Stomach (tissue), 8 donors: ENCODE measurements at regions not wholly inside any gene's neighbourhood (a gene's known extent, or its start where the extent isn't known, plus 50 kb on each side); places are given as distances from the start of the nearest gene placed in this dataset.

Experiments used
- DNase-seq, 2 donors: peaks; one replicate each; pipeline versions ENCODE4 v3.0.0 to v3.0.0-alpha.2; 2013 to 2019
- H3K27ac ChIP-seq, 5 donors: fragments of 200-600 bp in 4 of 5; sonication (generic) in 4 of 5; one replicate each; pipeline ENCODE4 v1.5.1; 2013 to 2019; ENCODE audit warnings: mild to moderate bottlenecking in 1 of 5, moderate library complexity in 1 of 5
- H3K27me3 ChIP-seq, 3 donors: fragments of 200-600 bp; sonication (generic); one replicate each; pipeline ENCODE4 v1.5.1; 2017 to 2019; ENCODE audit warnings: mixed run types in 1 of 3
- H3K36me3 ChIP-seq, 4 donors: fragments of 200-600 bp; sonication (generic); 1 replicate in 3 of 4; 2 replicates in 1 of 4; pipeline ENCODE4 v1.5.1; 2016 to 2019
- H3K4me1 ChIP-seq, 4 donors: fragments of 200-600 bp; sonication (generic); one replicate each; pipeline ENCODE4 v1.5.1; 2016 to 2019
- H3K4me3 ChIP-seq, 4 donors: fragments of 200-600 bp; sonication (generic) in 3 of 4; one replicate each; pipeline ENCODE4 v1.5.1; 2016 to 2019; ENCODE audit warnings: mild to moderate bottlenecking in 1 of 4
- H3K9me3 ChIP-seq, 4 donors: fragments of 200-600 bp; sonication (generic); one replicate each; pipeline ENCODE4 v1.5.1; 2016 to 2019
- CTCF ChIP-seq, 7 experiments: fragments of 450-650 bp in 4 of 7; fragments of 200-600 bp in 3 of 7; sonication (generic) in 3 of 7; IDR thresholded peaks; one replicate each; pipeline ENCODE4 v1.5.1; 2016 to 2019; ENCODE audit warnings: antibody characterized with exemption in 7 of 7, control low read depth in 2 of 7, mild to moderate bottlenecking in 1 of 7
- EP300 ChIP-seq: sonication (generic); formaldehyde crosslinking; IDR thresholded peaks from one replicate; pipeline ENCODE4 v1.6.1; 2017; ENCODE audit warnings: antibody characterized with exemption
- POLR2A ChIP-seq, 4 donors: fragments of 450-650 bp; IDR thresholded peaks; one replicate each; pipeline ENCODE4 v1.6.1; 2016; ENCODE audit warnings: antibody characterized with exemption in 4 of 4, control low read depth in 2 of 4, mild to moderate bottlenecking in 1 of 4, moderate library complexity in 1 of 4
- POLR2AphosphoS5 ChIP-seq, 3 donors: sonication (generic); formaldehyde crosslinking; IDR thresholded peaks; one replicate each; pipeline ENCODE4 v1.6.1; 2016; ENCODE audit warnings: antibody characterized with exemption in 3 of 3
- WGBS, 5 donors: extraction: QIAGEN DNeasy Blood & Tissue Kit in 3 of 5; methylation state at CpG; one replicate each; pipeline versions ENCODE4 v1.1.5 to v1.1.7; 2013 to 2018; 5-methylcytosine and 5-hydroxymethylcytosine counted together
- intact Hi-C: fragments of 100-400 bp; cut with DNase I; formaldehyde crosslinking; loops from one replicate; pipeline ENCODE4 v1.15.1; 2023; ENCODE audit warnings: low total_unique reads
- donor health status: healthy with polysubstance abuse.
- donor health status: Bipolar disorder and iron deficiency.
- donor health status: healthy.

GRCh38 chr2:161030260-161031063 is 129.8 kb upstream of the TANK start:
- 52 to 67% (median 57%) methylated on average over 3 of the region's 3 CpGs for WGBS, 5 donors

GRCh38 chr2:161031511-161031910 is 128.7 kb upstream of the TANK start:
- intact Hi-C loops: no loop called here
- Histone ChIP-seq H3K27me3 (no peaks in the 10 kb centered on the region), H3K27ac (peak overlapping the region in 3 of 5 donors; percentile 28 to 59 (median 58)), H3K36me3 (no peaks in the 10 kb centered on the region), H3K4me3 (no peak overlapping the region), H3K4me1 (no peaks in the 10 kb centered on the region), H3K9me3 (no peaks in the 10 kb centered on the region)
- 95 to 99% (median 99%) methylated on average over 3 of the region's 3 CpGs for WGBS, 5 donors
- DNase-seq: no peak
- TF ChIP-seq CTCF (IDR thresholded peaks at IDR 0.05): no peak
- TF ChIP-seq POLR2AphosphoS5 (IDR thresholded peaks at IDR 0.05): no peak
- no peak for TF ChIP-seq POLR2A (IDR thresholded peaks at IDR 0.05)

More at GRCh38 chr2:161030260-161031063, 129.8 kb upstream of the TANK start:
- Histone ChIP-seq H3K36me3 (no peaks in the 10 kb centered on the region), H3K27ac (peak overlapping the region in 4 of 5 donors; percentile 28 to 59 (median 50)), H3K4me1 (no peaks in the 10 kb centered on the region), H3K4me3 (no peak overlapping the region), H3K27me3 (no peaks in the 10 kb centered on the region), H3K9me3 (no peaks in the 10 kb centered on the region)
- intact Hi-C loops: no loop called here
- peak; percentile 59 to 79 (median 62) for TF ChIP-seq POLR2AphosphoS5 (IDR thresholded peaks at IDR 0.05)
- TF ChIP-seq CTCF (IDR thresholded peaks at IDR 0.05): no peak
- no peak for DNase-seq

- intact Hi-C loops: no loop called here
- no peak for TF ChIP-seq POLR2A (IDR thresholded peaks at IDR 0.05)
- WGBS, 5 donors: 95 to 97% (median 95%) methylated on average over 7 of the region's 7 CpGs
Measured at GRCh38 chr2:161032635-161033034, 127.6 kb upstream of the TANK start.

GRCh38 chr2:161033059-161033660 is 127.1 kb upstream of the TANK start:
- no peaks in the 10 kb centered on the region for H3K9me3 ChIP-seq
- H3K36me3 ChIP-seq: no peaks in the 10 kb centered on the region
- DNase-seq: no peak
- no peak overlapping the region for H3K4me3 ChIP-seq
- intact Hi-C loops: no loop called here
- 55 to 76% (median 69%) methylated on average over 2 of the region's 2 CpGs for WGBS, 5 donors
- no peaks in the 10 kb centered on the region for H3K27me3 ChIP-seq
- H3K27ac ChIP-seq: no peak overlapping the region
- H3K4me1 ChIP-seq: no peaks in the 10 kb centered on the region
- TF ChIP-seq POLR2AphosphoS5 (IDR thresholded peaks at IDR 0.05) (no peak), CTCF (IDR thresholded peaks at IDR 0.05) (no peak), POLR2A (IDR thresholded peaks at IDR 0.05) (no peak), EP300 (no peak)

More at GRCh38 chr2:161032635-161033034, 127.6 kb upstream of the TANK start:
- Histone ChIP-seq H3K36me3 (no peaks in the 10 kb centered on the region), H3K4me3 (no peak overlapping the region), H3K9me3 (no peaks in the 10 kb centered on the region), H3K27me3 (no peaks in the 10 kb centered on the region), H3K4me1 (no peaks in the 10 kb centered on the region), H3K27ac (no peak overlapping the region)
- DNase-seq: no peak

GRCh38 chr2:161036926-161037325 is 123.3 kb upstream of the TANK start:
- H3K27ac ChIP-seq: no peak overlapping the region
- H3K9me3 ChIP-seq: no peaks in the 10 kb centered on the region
- no peak overlapping the region for H3K4me3 ChIP-seq
- no peak for DNase-seq
- 54 to 70% (median 63%) methylated on average over 1 of the region's 1 CpG for WGBS, 5 donors
- intact Hi-C loops: no loop called here
- H3K27me3 ChIP-seq: no peaks in the 10 kb centered on the region
- no peaks in the 10 kb centered on the region for H3K4me1 ChIP-seq
- TF ChIP-seq POLR2AphosphoS5 (IDR thresholded peaks at IDR 0.05): no peak
- no peaks in the 10 kb centered on the region for H3K36me3 ChIP-seq
